ENCODE measurements at regions not wholly inside any gene's neighbourhood (a gene's known extent, or its start where the extent isn't known, plus 50 kb on each side); places are given as distances from the start of the nearest gene placed in this dataset.

GRCh38 chr10:111758593-111758992, 425.0 kb downstream of the GPAM start:
- TF ChIP-seq POLR2AphosphoS5 (IDR thresholded peaks at IDR 0.05): no peak
- TF ChIP-seq CTCF (IDR thresholded peaks at IDR 0.05 in 8 of 11, conservative IDR thresholded peaks at IDR 0.05 in 3 of 11): no peak

All from spleen (tissue), 7 donors.